GM12878 (cell line): ENCODE measurements at regions not wholly inside any gene's neighbourhood (a gene's known extent, or its start where the extent isn't known, plus 50 kb on each side); places are given as distances from the start of the nearest gene placed in this dataset.

Experiments
- ATAC-seq: fragments of 200-7000 bp; cut with Tn5 transposase; 3 replicates; pipeline ENCODE4 v1.9.1; 2020; ENCODE audit warnings: mild to moderate bottlenecking, moderate library complexity
- BruUV-seq: library from RNA; stranded (reverse); fragments of 400-500 nt; replicated peaks from 2 replicates; lab custom pipeline; 2021; lab: Mats Ljungman, UMichigan
- CTCF ChIA-PET: fragments of 300-600 bp; sonication (Branson Sonifier 250); formaldehyde crosslinking; extraction: SDS; loops from one replicate; lab custom pipeline; 2021; ENCODE audit warnings: inconsistent platforms; lab: Yijun Ruan, JAX
- POLR2A ChIA-PET: fragments of 350-600 bp; formaldehyde crosslinking; extraction: SDS; loops from one replicate; lab custom pipeline; 2021; ENCODE audit warnings: inconsistent platforms; lab: Charles Lee
- RAD21 ChIA-PET: fragments of 300-600 bp; sonication (Branson Sonifier 250); formaldehyde crosslinking; loops from one replicate; lab custom pipeline; 2023; ENCODE audit warnings: antibody characterized with exemption; ENCODE audit not compliant: unreplicated experiment; lab: Charles Lee
- SMC1A ChIA-PET: fragments of 300-600 bp; sonication (Branson Sonifier 250); formaldehyde crosslinking; loops from one replicate; lab custom pipeline; 2023; ENCODE audit not compliant: unreplicated experiment, uncharacterized antibody; lab: Charles Lee
- DNase-seq: peaks from one replicate; pipeline ENCODE4 v3.0.0-alpha.2; 2011; ENCODE audit warnings: low read depth, low spot score
- FAIRE-seq: peaks from 3 replicates; lab custom pipeline; 2011; peaks lifted over from hg19 to GRCh38; lab: Jason Lieb, UNC
- H2AFZ ChIP-seq: 2 replicates; pipeline ENCODE4 v1.6.0; 2011; ENCODE audit warnings: low read depth, low read length, control low read depth; ENCODE audit not compliant: control insufficient read depth
- H3K27ac ChIP-seq: 2 replicates; pipeline ENCODE4 v1.5.1; 2011; ENCODE audit warnings: control low read depth; ENCODE audit not compliant: control insufficient read depth, insufficient read depth
- H3K27me3 ChIP-seq, 2 experiments: replicated peaks in 1 of 2; 2 replicates each; pipeline versions ENCODE4 v1.6.0 to v1.6.1; 2011; ENCODE audit warnings: low read length in 1 of 2; ENCODE audit not compliant: control insufficient read depth in 2 of 2, insufficient read depth in 2 of 2
- H3K36me3 ChIP-seq, 2 experiments: 2 replicates each; pipeline ENCODE4 v1.5.1; 2011; ENCODE audit warnings: low read length in 1 of 2; ENCODE audit not compliant: control insufficient read depth in 2 of 2, insufficient read depth in 2 of 2
- H3K4me1 ChIP-seq: 2 replicates; pipeline ENCODE4 v1.6.1; 2011; ENCODE audit warnings: mild to moderate bottlenecking, low read length, moderate library complexity, mixed read lengths; ENCODE audit not compliant: control insufficient read depth, insufficient read depth
- H3K4me2 ChIP-seq: 2 replicates; pipeline ENCODE4 v1.6.0; 2011; ENCODE audit warnings: control low read depth; ENCODE audit not compliant: control insufficient read depth, insufficient read depth
- H3K4me3 ChIP-seq: fragments of 200-600 bp; sonication (generic); 2 replicates; pipeline ENCODE4 v1.5.1; 2016
- H3K79me2 ChIP-seq: 2 replicates; pipeline ENCODE4 v1.6.0; 2011; ENCODE audit warnings: low read length; ENCODE audit not compliant: control insufficient read depth, insufficient read depth
- H3K9ac ChIP-seq: 2 replicates; pipeline ENCODE4 v1.8.0; 2011; ENCODE audit warnings: low read length, control low read depth, mixed read lengths; ENCODE audit not compliant: control insufficient read depth, insufficient read depth
- H3K9me3 ChIP-seq: replicated peaks from 3 replicates; pipeline ENCODE4 v1.5.1; 2011; ENCODE audit warnings: mild to moderate bottlenecking, low read length; ENCODE audit not compliant: control insufficient read depth, insufficient read depth
- H4K20me1 ChIP-seq: 2 replicates; pipeline ENCODE4 v1.6.0; 2011; ENCODE audit not compliant: control insufficient read depth, insufficient read depth
- CHD2 ChIP-seq: IDR thresholded peaks from 2 replicates; pipeline ENCODE4 v1.6.1; 2011; ENCODE audit warnings: low read depth, low read length, improper control_type of control experiment, borderline replicate concordance
- DPF2 ChIP-seq: fragments of 450-650 bp; IDR thresholded peaks from 2 replicates; pipeline ENCODE4 v1.6.1; 2017; ENCODE audit warnings: mild to moderate bottlenecking
- ELK1 ChIP-seq: IDR thresholded peaks from 2 replicates; pipeline ENCODE4 v1.6.1; 2012; ENCODE audit warnings: low read depth, low read length, improper control_type of control experiment
- FOS ChIP-seq: IDR thresholded peaks from 3 replicates; pipeline ENCODE4 v1.6.1; 2011; ENCODE audit warnings: borderline replicate concordance; ENCODE audit not compliant: insufficient read length; ENCODE audit errors: extremely low read depth
- FOXK2 ChIP-seq: fragments of 450-650 bp; IDR thresholded peaks from 2 replicates; pipeline ENCODE4 v1.6.1; 2017; ENCODE audit warnings: mild to moderate bottlenecking, moderate library complexity
- IRF4 ChIP-seq: IDR thresholded peaks from 2 replicates; pipeline ENCODE4 v1.6.1; 2011; ENCODE audit warnings: low read depth, low read length
- NFYA ChIP-seq: IDR thresholded peaks from 2 replicates; pipeline ENCODE4 v1.6.1; 2011; ENCODE audit warnings: low read depth, mild to moderate bottlenecking, low read length, improper control_type of control experiment, borderline replicate concordance
- PAX5 ChIP-seq: IDR thresholded peaks from 2 replicates; pipeline ENCODE4 v1.6.1; 2011; ENCODE audit warnings: low read depth, low read length, borderline replicate concordance
- PKNOX1 ChIP-seq: fragments of 450-650 bp; IDR thresholded peaks from 2 replicates; pipeline ENCODE4 v1.6.1; 2016; ENCODE audit warnings: mild to moderate bottlenecking
- RAD21 ChIP-seq: IDR thresholded peaks from 2 replicates; pipeline ENCODE4 v1.6.1; 2011; ENCODE audit warnings: mild to moderate bottlenecking, low read depth, low read length, moderate library complexity; ENCODE audit not compliant: insufficient read depth
- RCOR1 ChIP-seq: conservative IDR thresholded peaks from 2 replicates; pipeline ENCODE4 v1.6.1; 2012; ENCODE audit warnings: low read depth, low read length, improper control_type of control experiment
- SP1 ChIP-seq: IDR thresholded peaks from one replicate; pipeline ENCODE4 v1.6.1; 2011; ENCODE audit warnings: low read depth, low read length
- STAT1 ChIP-seq: fragments of 450-650 bp; conservative IDR thresholded peaks from 2 replicates; pipeline ENCODE4 v1.6.1; 2014; ENCODE audit warnings: antibody characterized with exemption, mild to moderate bottlenecking
- TCF12 ChIP-seq: IDR thresholded peaks from 2 replicates; pipeline ENCODE4 v1.6.1; 2011; ENCODE audit warnings: low read depth, mild to moderate bottlenecking, low read length
- ZBED1 ChIP-seq: IDR thresholded peaks from 2 replicates; pipeline ENCODE4 v1.6.1; 2016; ENCODE audit warnings: borderline replicate concordance
- ZNF217 ChIP-seq: fragments of 450-650 bp; IDR thresholded peaks from 2 replicates; pipeline ENCODE4 v1.6.1; 2017; ENCODE audit warnings: antibody characterized with exemption, mild to moderate bottlenecking
- ZNF274 ChIP-seq: IDR thresholded peaks from one replicate; pipeline ENCODE4 v1.8.0; 2011; ENCODE audit not compliant: insufficient read length, insufficient read depth
- WGBS: methylation state at CpG from one replicate; pipeline ENCODE4 v1.1.6; 2016; ENCODE audit warnings: low lambda C conversion rate; ENCODE audit not compliant: insufficient replicate concordance, insufficient coverage; ENCODE audit errors: missing lambda C conversion rate; 5-methylcytosine and 5-hydroxymethylcytosine counted together
- in situ Hi-C: fragments of 300-500 bp; cut with MboI; formaldehyde crosslinking; loops from 9 replicates; pipeline ENCODE4 v1.14.3; 2018; ENCODE audit warnings: mixed read lengths
- intact Hi-C: fragments of 100-400 bp; cut with micrococcal nuclease; formaldehyde crosslinking; loops from one replicate; pipeline ENCODE4 v1.14.2; 2022; ENCODE audit not compliant: unreplicated experiment
- TF ChIP-seq, protein P1 (sequence below): fragments of 450-650 bp; IDR thresholded peaks from 2 replicates; pipeline ENCODE4 v1.6.1; 2018; ENCODE audit warnings: mild to moderate bottlenecking, low read depth, moderate library complexity; ENCODE audit not compliant: partially characterized antibody

GRCh38 chrX:127030016-127030748 lies 210.7 kb downstream of the PRR32 start:
- ChIA-PET POLR2A (no interaction called here), SMC1A (no interaction called here), CTCF (no interaction called here), RAD21 (no interaction called here)
- FAIRE-seq (no peak), DNase-seq (no peak), ATAC-seq (no peak)
- no peak for TF ChIP-seq ZNF274
- no peak for TF ChIP-seq CHD2
- no peak for TF ChIP-seq RAD21
- no peak for TF ChIP-seq FOXK2
- TF ChIP-seq, protein P1, sequence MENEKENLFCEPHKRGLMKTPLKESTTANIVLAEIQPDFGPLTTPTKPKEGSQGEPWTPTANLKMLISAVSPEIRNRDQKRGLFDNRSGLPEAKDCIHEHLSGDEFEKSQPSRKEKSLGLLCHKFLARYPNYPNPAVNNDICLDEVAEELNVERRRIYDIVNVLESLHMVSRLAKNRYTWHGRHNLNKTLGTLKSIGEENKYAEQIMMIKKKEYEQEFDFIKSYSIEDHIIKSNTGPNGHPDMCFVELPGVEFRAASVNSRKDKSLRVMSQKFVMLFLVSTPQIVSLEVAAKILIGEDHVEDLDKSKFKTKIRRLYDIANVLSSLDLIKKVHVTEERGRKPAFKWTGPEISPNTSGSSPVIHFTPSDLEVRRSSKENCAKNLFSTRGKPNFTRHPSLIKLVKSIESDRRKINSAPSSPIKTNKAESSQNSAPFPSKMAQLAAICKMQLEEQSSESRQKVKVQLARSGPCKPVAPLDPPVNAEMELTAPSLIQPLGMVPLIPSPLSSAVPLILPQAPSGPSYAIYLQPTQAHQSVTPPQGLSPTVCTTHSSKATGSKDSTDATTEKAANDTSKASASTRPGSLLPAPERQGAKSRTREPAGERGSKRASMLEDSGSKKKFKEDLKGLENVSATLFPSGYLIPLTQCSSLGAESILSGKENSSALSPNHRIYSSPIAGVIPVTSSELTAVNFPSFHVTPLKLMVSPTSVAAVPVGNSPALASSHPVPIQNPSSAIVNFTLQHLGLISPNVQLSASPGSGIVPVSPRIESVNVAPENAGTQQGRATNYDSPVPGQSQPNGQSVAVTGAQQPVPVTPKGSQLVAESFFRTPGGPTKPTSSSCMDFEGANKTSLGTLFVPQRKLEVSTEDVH = no peak
- TF ChIP-seq DPF2 = no peak
- TF ChIP-seq STAT1 = no peak
- TF ChIP-seq PKNOX1 = no peak
- TF ChIP-seq ELK1 = no peak
- no peak for TF ChIP-seq PAX5
- TF ChIP-seq NFYA = no peak
- no peak for TF ChIP-seq TCF12
- TF ChIP-seq SP1 = no peak
- TF ChIP-seq RCOR1 = no peak
- TF ChIP-seq IRF4 = no peak
- no peak for TF ChIP-seq ZNF217
- no peak for TF ChIP-seq ZBED1
- no peak for TF ChIP-seq FOS
- WGBS = 9% methylated on average over 5 of the region's 5 CpGs
- in situ Hi-C loops (no loop called here), intact Hi-C loops (no loop called here)
- Histone ChIP-seq H3K27ac (no peak overlapping the region), H4K20me1 (no peaks in the 10 kb centered on the region), H3K79me2 (no peaks in the 10 kb centered on the region), H3K9ac (no peak overlapping the region), H3K27me3 (no peaks in the 10 kb centered on the region), H3K9me3 (no peaks in the 10 kb centered on the region), H3K36me3 (no peaks in the 10 kb centered on the region), H2AFZ (no peak overlapping the region), H3K4me1 (no peaks in the 10 kb centered on the region), H3K4me3 (no peak overlapping the region), H3K4me2 (no peak overlapping the region)
- BruUV-seq = no TSS peak
